B cell (primary cell): ENCODE measurements at regions not wholly inside any gene's neighbourhood (a gene's known extent, or its start where the extent isn't known, plus 50 kb on each side); places are given as distances from the start of the nearest gene placed in this dataset.
"Not testable (repeated sequence)": the region's sequence is repeated elsewhere in the genome, so short reads cannot be mapped to it uniquely, and the experiment has no call there.

ENCODE experiments used
- CTCF ChIP-seq: fragments of 200-600 bp; IDR thresholded peaks from one replicate; pipeline ENCODE4 v1.8.0; 2022; ENCODE audit warnings: antibody characterized with exemption, mild to moderate bottlenecking
- EZH2 ChIP-seq: IDR thresholded peaks from 2 replicates; pipeline ENCODE4 v1.6.1; 2012; ENCODE audit warnings: borderline replicate concordance, low read depth, mild to moderate bottlenecking, moderate library complexity, low read length; ENCODE audit not compliant: insufficient read depth, poor library complexity, severe bottlenecking

- TF ChIP-seq EZH2, CTCF: not testable (repeated sequence)
Observed at GRCh38 chr10:124148509-124149188, 55.3 kb upstream of the CHST15 start.
